ENCODE measurements at regions not wholly inside any gene's neighbourhood (a gene's known extent, or its start where the extent isn't known, plus 50 kb on each side); places are given as distances from the start of the nearest gene placed in this dataset.

GRCh38 chr13:55571237-55571867 is 1569.4 kb upstream of the PRR20A start:
- TF ChIP-seq POLR2AphosphoS5 (IDR thresholded peaks at IDR 0.05): no peak
- TF ChIP-seq TAF1 (IDR thresholded peaks at IDR 0.05; ENCODE audit: low read depth): no peak
- no peak for TF ChIP-seq CTCF (IDR thresholded peaks at IDR 0.05; ENCODE audit: poor library complexity, severe bottlenecking)
- TF ChIP-seq EP300 (conservative IDR thresholded peaks at IDR 0.05; ENCODE audit: poor library complexity, severe bottlenecking): no peak
- no peak for TF ChIP-seq EZH2 (IDR thresholded peaks at IDR 0.05; ENCODE audit: borderline replicate concordance, insufficient read depth, low read length, poor library complexity, severe bottlenecking)
- no peak for TF ChIP-seq REST (IDR thresholded peaks at IDR 0.05; ENCODE audit: borderline replicate concordance)
- no peak for TF ChIP-seq MXI1 (conservative IDR thresholded peaks at IDR 0.05; ENCODE audit: poor library complexity, severe bottlenecking)
- TF ChIP-seq RAD21 (conservative IDR thresholded peaks at IDR 0.05): no peak
- TF ChIP-seq SMC3 (conservative IDR thresholded peaks at IDR 0.05; ENCODE audit: poor library complexity): no peak
- no peaks in the 10 kb centered on the region for H3K9me3 ChIP-seq (ENCODE audit: low read length)

GRCh38 chr13:55572408-55572807 is 1568.3 kb upstream of the PRR20A start:
- Histone ChIP-seq H2AFZ (ENCODE audit: low read depth, low read length) (no peak overlapping the region), H3K9me3 (ENCODE audit: low read length) (no peaks in the 10 kb centered on the region), H3K9ac (ENCODE audit: low read length) (no peak overlapping the region), H3K36me3 (ENCODE audit: insufficient read depth, low read length) (no peaks in the 10 kb centered on the region), H3K79me2 (replicated peaks; ENCODE audit: insufficient read depth, low read length) (no peaks in the 10 kb centered on the region), H4K20me1 (ENCODE audit: insufficient read depth) (no peaks in the 10 kb centered on the region), H3F3A (ENCODE audit: insufficient read depth, low read length, poor library complexity, severe bottlenecking) (no peaks in the 10 kb centered on the region), H3K4me2 (ENCODE audit: low read length) (no peak overlapping the region), H3K4me3 (ENCODE audit: low read length) (no peak overlapping the region), H3K27ac (ENCODE audit: low read length) (no peak overlapping the region), H3K9me2 (ENCODE audit: insufficient read depth, low read length) (no peaks in the 10 kb centered on the region), H3K27me3 (ENCODE audit: insufficient read depth, low read depth, low read length) (no peaks in the 10 kb centered on the region)
- no peak for TF ChIP-seq POLR2AphosphoS5 (IDR thresholded peaks at IDR 0.05)
- TF ChIP-seq MXI1 (conservative IDR thresholded peaks at IDR 0.05; ENCODE audit: poor library complexity, severe bottlenecking): no peak
- no peak for TF ChIP-seq RAD21 (conservative IDR thresholded peaks at IDR 0.05)
- TF ChIP-seq SMC3 (conservative IDR thresholded peaks at IDR 0.05; ENCODE audit: poor library complexity): no peak
- TF ChIP-seq TAF1 (IDR thresholded peaks at IDR 0.05; ENCODE audit: low read depth): no peak

More at GRCh38 chr13:55571237-55571867, 1569.4 kb upstream of the PRR20A start:
- Histone ChIP-seq H3K27ac (ENCODE audit: low read length) (no peak overlapping the region), H2AFZ (ENCODE audit: low read depth, low read length) (no peak overlapping the region), H3K4me3 (ENCODE audit: low read length) (no peak overlapping the region), H3K79me2 (replicated peaks; ENCODE audit: insufficient read depth, low read length) (no peaks in the 10 kb centered on the region), H3K36me3 (ENCODE audit: insufficient read depth, low read length) (no peaks in the 10 kb centered on the region), H3F3A (ENCODE audit: insufficient read depth, low read length, poor library complexity, severe bottlenecking) (no peaks in the 10 kb centered on the region), H3K9me2 (ENCODE audit: insufficient read depth, low read length) (no peaks in the 10 kb centered on the region), H4K20me1 (ENCODE audit: insufficient read depth) (no peaks in the 10 kb centered on the region), H3K27me3 (ENCODE audit: insufficient read depth, low read depth, low read length) (no peaks in the 10 kb centered on the region), H3K9ac (ENCODE audit: low read length) (no peak overlapping the region), H3K4me2 (ENCODE audit: low read length) (no peak overlapping the region)
